ENCODE measurements at regions not wholly inside any gene's neighbourhood (a gene's known extent, or its start where the extent isn't known, plus 50 kb on each side); places are given as distances from the start of the nearest gene placed in this dataset.

DNA sequence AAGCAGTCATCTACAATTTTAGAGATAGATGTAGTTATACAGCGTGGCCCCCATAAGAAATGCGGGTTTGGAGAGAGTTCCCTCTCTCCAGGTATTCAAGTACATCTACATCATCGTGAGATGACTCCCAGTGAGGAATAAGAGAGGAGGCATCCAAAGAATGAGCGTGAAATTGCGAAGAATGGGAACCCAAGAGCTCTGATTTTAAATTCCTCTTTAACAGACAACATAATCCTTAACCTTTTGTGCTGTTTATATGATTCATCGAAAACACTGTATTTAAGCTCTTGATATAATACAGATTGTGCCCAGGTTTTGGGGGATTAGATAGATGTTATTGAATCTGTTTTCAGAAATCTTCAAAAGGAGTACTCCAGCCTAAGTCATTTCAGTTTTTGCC lies 161.5 kb downstream of the COG6 start:
- no peak overlapping the region for H3K4me2 ChIP-seq (ENCODE audit: insufficient read depth, low read length)
- CTCF ChIA-PET (ENCODE audit: low intra/inter-chr PET ratio) = no interaction called here
- H4K20me1 ChIP-seq (replicated peaks; ENCODE audit: control insufficient read depth, insufficient read depth, low read length) = no peaks in the 10 kb centered on the region
- TF ChIP-seq ZNF143 (CRISPR knock-in tag; IDR thresholded peaks at IDR 0.05) = no peak
- TF ChIP-seq MYNN (IDR thresholded peaks at IDR 0.05) = no peak
- TF ChIP-seq MYNN (CRISPR knock-in tag; IDR thresholded peaks at IDR 0.05) = no peak
- TF ChIP-seq ZNF76 (CRISPR knock-in tag; IDR thresholded peaks at IDR 0.05; ENCODE audit: borderline replicate concordance) = no peak
- no peak for TF ChIP-seq THRB (CRISPR knock-in tag; conservative IDR thresholded peaks at IDR 0.05)
- no peak for TF ChIP-seq SRSF7 (optimal IDR thresholded peaks at IDR 0.05; ENCODE audit: low read depth, low read length)
- no peak for TF ChIP-seq SUPT5H (IDR thresholded peaks at IDR 0.05)
- no peak for TF ChIP-seq PCBP2 (IDR thresholded peaks at IDR 0.05; ENCODE audit: low read depth, low read length, poor library complexity, severe bottlenecking)
- no peak for TF ChIP-seq CREB1 (IDR thresholded peaks at IDR 0.05)
- no peak for TF ChIP-seq CREB1 (CRISPR knock-in tag; IDR thresholded peaks at IDR 0.05)
- TF ChIP-seq, protein P1, sequence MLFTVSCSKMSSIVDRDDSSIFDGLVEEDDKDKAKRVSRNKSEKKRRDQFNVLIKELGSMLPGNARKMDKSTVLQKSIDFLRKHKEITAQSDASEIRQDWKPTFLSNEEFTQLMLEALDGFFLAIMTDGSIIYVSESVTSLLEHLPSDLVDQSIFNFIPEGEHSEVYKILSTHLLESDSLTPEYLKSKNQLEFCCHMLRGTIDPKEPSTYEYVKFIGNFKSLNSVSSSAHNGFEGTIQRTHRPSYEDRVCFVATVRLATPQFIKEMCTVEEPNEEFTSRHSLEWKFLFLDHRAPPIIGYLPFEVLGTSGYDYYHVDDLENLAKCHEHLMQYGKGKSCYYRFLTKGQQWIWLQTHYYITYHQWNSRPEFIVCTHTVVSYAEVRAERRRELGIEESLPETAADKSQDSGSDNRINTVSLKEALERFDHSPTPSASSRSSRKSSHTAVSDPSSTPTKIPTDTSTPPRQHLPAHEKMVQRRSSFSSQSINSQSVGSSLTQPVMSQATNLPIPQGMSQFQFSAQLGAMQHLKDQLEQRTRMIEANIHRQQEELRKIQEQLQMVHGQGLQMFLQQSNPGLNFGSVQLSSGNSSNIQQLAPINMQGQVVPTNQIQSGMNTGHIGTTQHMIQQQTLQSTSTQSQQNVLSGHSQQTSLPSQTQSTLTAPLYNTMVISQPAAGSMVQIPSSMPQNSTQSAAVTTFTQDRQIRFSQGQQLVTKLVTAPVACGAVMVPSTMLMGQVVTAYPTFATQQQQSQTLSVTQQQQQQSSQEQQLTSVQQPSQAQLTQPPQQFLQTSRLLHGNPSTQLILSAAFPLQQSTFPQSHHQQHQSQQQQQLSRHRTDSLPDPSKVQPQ (CRISPR knock-in tag; IDR thresholded peaks at IDR 0.05; ENCODE audit: borderline replicate concordance) = no peak
- no peak for TF ChIP-seq HNRNPH1 (optimal IDR thresholded peaks at IDR 0.05; ENCODE audit: low read depth, low read length)
- no peak for TF ChIP-seq BHLHE40 (IDR thresholded peaks at IDR 0.05; ENCODE audit: low read length)
- TF ChIP-seq, protein P2, sequence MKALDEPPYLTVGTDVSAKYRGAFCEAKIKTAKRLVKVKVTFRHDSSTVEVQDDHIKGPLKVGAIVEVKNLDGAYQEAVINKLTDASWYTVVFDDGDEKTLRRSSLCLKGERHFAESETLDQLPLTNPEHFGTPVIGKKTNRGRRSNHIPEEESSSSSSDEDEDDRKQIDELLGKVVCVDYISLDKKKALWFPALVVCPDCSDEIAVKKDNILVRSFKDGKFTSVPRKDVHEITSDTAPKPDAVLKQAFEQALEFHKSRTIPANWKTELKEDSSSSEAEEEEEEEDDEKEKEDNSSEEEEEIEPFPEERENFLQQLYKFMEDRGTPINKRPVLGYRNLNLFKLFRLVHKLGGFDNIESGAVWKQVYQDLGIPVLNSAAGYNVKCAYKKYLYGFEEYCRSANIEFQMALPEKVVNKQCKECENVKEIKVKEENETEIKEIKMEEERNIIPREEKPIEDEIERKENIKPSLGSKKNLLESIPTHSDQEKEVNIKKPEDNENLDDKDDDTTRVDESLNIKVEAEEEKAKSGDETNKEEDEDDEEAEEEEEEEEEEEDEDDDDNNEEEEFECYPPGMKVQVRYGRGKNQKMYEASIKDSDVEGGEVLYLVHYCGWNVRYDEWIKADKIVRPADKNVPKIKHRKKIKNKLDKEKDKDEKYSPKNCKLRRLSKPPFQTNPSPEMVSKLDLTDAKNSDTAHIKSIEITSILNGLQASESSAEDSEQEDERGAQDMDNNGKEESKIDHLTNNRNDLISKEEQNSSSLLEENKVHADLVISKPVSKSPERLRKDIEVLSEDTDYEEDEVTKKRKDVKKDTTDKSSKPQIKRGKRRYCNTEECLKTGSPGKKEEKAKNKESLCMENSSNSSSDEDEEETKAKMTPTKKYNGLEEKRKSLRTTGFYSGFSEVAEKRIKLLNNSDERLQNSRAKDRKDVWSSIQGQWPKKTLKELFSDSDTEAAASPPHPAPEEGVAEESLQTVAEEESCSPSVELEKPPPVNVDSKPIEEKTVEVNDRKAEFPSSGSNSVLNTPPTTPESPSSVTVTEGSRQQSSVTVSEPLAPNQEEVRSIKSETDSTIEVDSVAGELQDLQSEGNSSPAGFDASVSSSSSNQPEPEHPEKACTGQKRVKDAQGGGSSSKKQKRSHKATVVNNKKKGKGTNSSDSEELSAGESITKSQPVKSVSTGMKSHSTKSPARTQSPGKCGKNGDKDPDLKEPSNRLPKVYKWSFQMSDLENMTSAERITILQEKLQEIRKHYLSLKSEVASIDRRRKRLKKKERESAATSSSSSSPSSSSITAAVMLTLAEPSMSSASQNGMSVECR (CRISPR knock-in tag; IDR thresholded peaks at IDR 0.05) = no peak
- POLR2A ChIA-PET = interaction anchor here (0.6 kb wide), 1 partner anchor 249 kb away, joined by 3 read pairs; no protein-coding TSS in a partner anchor
- no peak for DNase-seq (ENCODE audit: extremely low read depth in 1 of 4, low spot score in 3 of 4)
- no peak overlapping the region for H3K27ac ChIP-seq (ENCODE audit: extremely low read depth, low read depth, low read length)
- in situ Hi-C loops (cut with MboI) (no loop called here), intact Hi-C loops (cut with micrococcal nuclease) (no loop called here)
- no peak for FAIRE-seq
- no peaks in the 10 kb centered on the region for H3K4me1 ChIP-seq (replicated peaks in 1 of 2; ENCODE audit: control insufficient read depth in 2 of 2, insufficient read depth in 2 of 2, low read length in 2 of 2)
- no peaks in the 10 kb centered on the region for H3K27me3 ChIP-seq (ENCODE audit: control insufficient read depth in 2 of 2, insufficient read depth in 2 of 2, low read length in 2 of 2)
- no peaks in the 10 kb centered on the region for H3K36me3 ChIP-seq (ENCODE audit: control insufficient read depth, insufficient read depth, low read length)
- ATAC-seq = no peak
- no peak overlapping the region for H3K4me3 ChIP-seq
- no peaks in the 10 kb centered on the region for H3K9me1 ChIP-seq (ENCODE audit: control insufficient read depth, insufficient read depth, low read length)
- no peaks in the 10 kb centered on the region for H3K79me2 ChIP-seq (ENCODE audit: control insufficient read depth, insufficient read depth, low read length)
- no peak overlapping the region for H2AFZ ChIP-seq (ENCODE audit: low read depth, low read length)
- 0% methylated on average over 6 of the region's 6 CpGs for WGBS (ENCODE audit: insufficient coverage, low coverage, missing lambda C conversion rate)
- H3K9me3 ChIP-seq (replicated peaks; ENCODE audit: control insufficient read depth, insufficient read depth, low read depth, low read length) = no peaks in the 10 kb centered on the region
- BruUV-seq (replicated peaks) = no TSS peak
- H3K9ac ChIP-seq (ENCODE audit: insufficient read depth in 1 of 2, low read depth in 2 of 2, low read length in 2 of 2) = no peak overlapping the region
